K562 (cell line): ENCODE measurements at regions not wholly inside any gene's neighbourhood (a gene's known extent, or its start where the extent isn't known, plus 50 kb on each side); places are given as distances from the start of the nearest gene placed in this dataset.

ENCODE experiments used
- FOXA1 ChIP-seq: fragments of 450-650 bp; IDR thresholded peaks from 2 replicates; pipeline ENCODE4 v1.6.1; 2016; ENCODE audit warnings: mild to moderate bottlenecking, borderline replicate concordance
- GTF2A2 ChIP-seq: IDR thresholded peaks from 2 replicates; pipeline ENCODE4 v1.6.1; 2016; ENCODE audit warnings: mild to moderate bottlenecking, missing genetic modification characterization, missing compliant biosample characterization
- KHSRP ChIP-seq: fragments of 450-650 bp; IDR thresholded peaks from 2 replicates; pipeline ENCODE4 v1.6.1; 2017
- MAFG ChIP-seq: fragments of 450-650 bp; conservative IDR thresholded peaks from 2 replicates; pipeline ENCODE4 v1.6.1; 2016; ENCODE audit warnings: missing genetic modification characterization, missing compliant biosample characterization
- MED1 ChIP-seq: sonication (generic); formaldehyde crosslinking; IDR thresholded peaks from 2 replicates; pipeline ENCODE4 v1.8.1; 2023; ENCODE audit warnings: missing genetic modification reagents, borderline replicate concordance
- NFE2 ChIP-seq: IDR thresholded peaks from 2 replicates; pipeline ENCODE4 v1.6.1; 2014; ENCODE audit warnings: antibody characterized with exemption, low read depth
- NRF1 ChIP-seq, 2 experiments: fragments of 450-650 bp; IDR thresholded peaks in 1 of 2; conservative IDR thresholded peaks in 1 of 2; 2 replicates each; pipeline ENCODE4 v1.6.1; 2014; ENCODE audit warnings: mild to moderate bottlenecking in 2 of 2
- PHF20 ChIP-seq: fragments of 450-650 bp; IDR thresholded peaks from 2 replicates; pipeline ENCODE4 v1.6.1; 2018; ENCODE audit not compliant: partially characterized antibody
- PTBP1 ChIP-seq: fragments of 200-400 bp; formaldehyde crosslinking; IDR thresholded peaks from 2 replicates; pipeline ENCODE4 v1.6.1; 2017; ENCODE audit warnings: low read depth, low read length
- RFX7 ChIP-seq: fragments of 250-450 bp; sonication (Bioruptor Pico); IDR thresholded peaks from 2 replicates; pipeline ENCODE4 v1.5.1; 2021; ENCODE audit warnings: mild to moderate bottlenecking
- SAFB2 ChIP-seq: fragments of 200-400 bp; formaldehyde crosslinking; IDR thresholded peaks from 2 replicates; pipeline ENCODE4 v1.6.1; 2018; ENCODE audit warnings: borderline replicate concordance, low read length, low read depth, moderate library complexity; ENCODE audit not compliant: severe bottlenecking
- SMAD1 ChIP-seq: fragments of 150-350 bp; IDR thresholded peaks from 2 replicates; pipeline ENCODE4 v1.6.1; 2014; ENCODE audit warnings: low read length, low read depth; ENCODE audit not compliant: partially characterized antibody
- SMAD2 ChIP-seq: fragments of 150-350 bp; IDR thresholded peaks from 2 replicates; pipeline ENCODE4 v1.6.1; 2014; ENCODE audit warnings: low read depth, mild to moderate bottlenecking, low read length
- WHSC1 ChIP-seq: IDR thresholded peaks from one replicate; pipeline ENCODE4 v1.6.1; 2012; ENCODE audit warnings: low read length, control low read depth, inconsistent platforms
- ZBED1 ChIP-seq: IDR thresholded peaks from 2 replicates; pipeline ENCODE4 v1.6.1; 2014
- ZC3H11A ChIP-seq: IDR thresholded peaks from 2 replicates; pipeline ENCODE4 v1.6.1; 2012; ENCODE audit warnings: low read depth, low read length, improper control_type of control experiment
- ZFP1 ChIP-seq: fragments of 450-650 bp; formaldehyde crosslinking; IDR thresholded peaks from 2 replicates; pipeline ENCODE4 v1.4.0; 2020; ENCODE audit warnings: mild to moderate bottlenecking, mixed read lengths
- ZNF77 ChIP-seq: fragments of 250-450 bp; sonication (Bioruptor Pico); IDR thresholded peaks from 2 replicates; pipeline ENCODE4 v1.5.0; 2020
- TF ChIP-seq, protein P1 (sequence below), 2 experiments: fragments of 250-450 bp in 1 of 2; fragments of 450-650 bp in 1 of 2; sonication (Bioruptor Pico) in 1 of 2; IDR thresholded peaks; 2 replicates each; pipeline versions ENCODE4 v1.6.1 to v1.8.0; 2016 to 2021; ENCODE audit warnings: mild to moderate bottlenecking in 2 of 2, moderate library complexity in 2 of 2, missing compliant biosample characterization in 1 of 2, missing genetic modification characterization in 1 of 2
- TF ChIP-seq, protein P2 (sequence below): fragments of 200-400 bp; formaldehyde crosslinking; IDR thresholded peaks from 2 replicates; pipeline ENCODE4 v1.6.1; 2017; ENCODE audit warnings: mild to moderate bottlenecking, low read depth, low read length, moderate library complexity
- TF ChIP-seq, protein P3 (sequence below): fragments of 450-650 bp; formaldehyde crosslinking; IDR thresholded peaks from 2 replicates; pipeline ENCODE4 v1.4.0; 2022; ENCODE audit warnings: mild to moderate bottlenecking, moderate library complexity

GRCh38 chr4:78691971-78692821 is 84.0 kb upstream of the BMP2K start (continued):
- TF ChIP-seq SMAD1 (peak; percentile 99), SMAD2 (no peak), FOXA1 (no peak), MAFG (tag) (peak; percentile 69; the same call in 1 of the 2 replicates), GTF2A2 (tag) (no peak), PHF20 (peak; percentile 77), ZC3H11A (no peak), WHSC1 (no peak), ZBED1 (peak; percentile 98), PTBP1 (0 out of 2 replicates have a peak, but pooled peaks have one; percentile 69), ZNF77 (CRISPR knock-in tag) (no peak), NFE2 (peak; percentile 73), ZFP1 (peak; percentile 50; the same call in 1 of the 2 replicates), KHSRP (peak; percentile 98), NRF1 (conservative IDR thresholded peaks at IDR 0.05 in 1 of 2, IDR thresholded peaks at IDR 0.05 in 1 of 2) (peak; percentile 49 to 51; a peak in 2 of 4 replicates), RFX7 (CRISPR knock-in tag) (no peak), MED1 (CRISPR knock-in tag) (no peak), SAFB2 (no peak)
- TF ChIP-seq, protein P1, sequence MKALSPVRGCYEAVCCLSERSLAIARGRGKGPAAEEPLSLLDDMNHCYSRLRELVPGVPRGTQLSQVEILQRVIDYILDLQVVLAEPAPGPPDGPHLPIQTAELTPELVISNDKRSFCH (CRISPR knock-in tag; IDR thresholded peaks at IDR 0.05), result no peak
- TF ChIP-seq, protein P1 (tag; IDR thresholded peaks at IDR 0.05), result peak; percentile 97
- TF ChIP-seq, protein P2, sequence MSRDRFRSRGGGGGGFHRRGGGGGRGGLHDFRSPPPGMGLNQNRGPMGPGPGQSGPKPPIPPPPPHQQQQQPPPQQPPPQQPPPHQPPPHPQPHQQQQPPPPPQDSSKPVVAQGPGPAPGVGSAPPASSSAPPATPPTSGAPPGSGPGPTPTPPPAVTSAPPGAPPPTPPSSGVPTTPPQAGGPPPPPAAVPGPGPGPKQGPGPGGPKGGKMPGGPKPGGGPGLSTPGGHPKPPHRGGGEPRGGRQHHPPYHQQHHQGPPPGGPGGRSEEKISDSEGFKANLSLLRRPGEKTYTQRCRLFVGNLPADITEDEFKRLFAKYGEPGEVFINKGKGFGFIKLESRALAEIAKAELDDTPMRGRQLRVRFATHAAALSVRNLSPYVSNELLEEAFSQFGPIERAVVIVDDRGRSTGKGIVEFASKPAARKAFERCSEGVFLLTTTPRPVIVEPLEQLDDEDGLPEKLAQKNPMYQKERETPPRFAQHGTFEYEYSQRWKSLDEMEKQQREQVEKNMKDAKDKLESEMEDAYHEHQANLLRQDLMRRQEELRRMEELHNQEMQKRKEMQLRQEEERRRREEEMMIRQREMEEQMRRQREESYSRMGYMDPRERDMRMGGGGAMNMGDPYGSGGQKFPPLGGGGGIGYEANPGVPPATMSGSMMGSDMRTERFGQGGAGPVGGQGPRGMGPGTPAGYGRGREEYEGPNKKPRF, result no peak
- TF ChIP-seq, protein P3, sequence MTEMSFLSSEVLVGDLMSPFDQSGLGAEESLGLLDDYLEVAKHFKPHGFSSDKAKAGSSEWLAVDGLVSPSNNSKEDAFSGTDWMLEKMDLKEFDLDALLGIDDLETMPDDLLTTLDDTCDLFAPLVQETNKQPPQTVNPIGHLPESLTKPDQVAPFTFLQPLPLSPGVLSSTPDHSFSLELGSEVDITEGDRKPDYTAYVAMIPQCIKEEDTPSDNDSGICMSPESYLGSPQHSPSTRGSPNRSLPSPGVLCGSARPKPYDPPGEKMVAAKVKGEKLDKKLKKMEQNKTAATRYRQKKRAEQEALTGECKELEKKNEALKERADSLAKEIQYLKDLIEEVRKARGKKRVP (CRISPR knock-in tag), result peak; percentile 88
